ENCODE measurements at regions not wholly inside any gene's neighbourhood (a gene's known extent, or its start where the extent isn't known, plus 50 kb on each side); places are given as distances from the start of the nearest gene placed in this dataset.

DNA sequence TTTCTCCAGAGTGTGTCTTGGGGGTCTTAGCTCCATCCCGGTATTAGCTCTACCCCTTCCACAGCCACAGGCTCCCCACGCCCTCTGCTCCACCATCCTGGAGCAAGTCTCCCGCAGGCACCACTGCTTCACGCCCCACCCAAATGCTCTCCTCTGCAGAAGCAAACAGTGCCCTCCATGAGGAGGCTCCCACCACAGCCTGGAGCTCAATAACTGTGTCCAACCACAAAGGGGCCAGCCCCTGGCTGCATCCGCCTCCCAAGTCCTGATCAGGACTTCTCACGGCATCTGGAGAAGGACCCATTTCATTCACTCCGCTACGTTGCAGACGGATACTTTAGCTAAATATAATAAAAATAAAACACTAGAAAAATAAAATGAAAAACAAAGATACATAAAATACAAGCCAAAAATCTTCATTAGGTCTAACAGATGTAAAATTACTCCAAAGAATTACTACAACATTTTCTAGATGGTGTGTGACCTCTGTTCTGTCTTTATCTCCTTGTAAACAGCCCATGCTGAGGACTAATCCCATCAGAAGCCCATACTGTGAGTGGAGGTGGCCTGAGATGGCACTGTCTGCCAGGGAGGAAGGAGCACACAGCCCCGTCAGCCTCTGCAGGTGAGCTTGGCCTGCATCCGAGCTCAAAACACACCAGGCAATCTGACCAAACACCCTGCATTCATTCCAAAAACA, 210.8 kb upstream of the RAB6C start:
- Histone ChIP-seq H3K4me3 (ENCODE audit: insufficient read depth, low read depth, low read length, poor library complexity, severe bottlenecking) (no peak overlapping the region), H3K27ac (ENCODE audit: insufficient read depth, low read length, poor library complexity, severe bottlenecking) (no peak overlapping the region), H3K36me3 (ENCODE audit: control insufficient read depth, insufficient read depth, low read length) (no peaks in the 10 kb centered on the region), H3K4me1 (ENCODE audit: control insufficient read depth, insufficient read depth, low read length, poor library complexity, severe bottlenecking) (no peaks in the 10 kb centered on the region), H3K27me3 (replicated peaks; ENCODE audit: control insufficient read depth, insufficient read depth, low read length, poor library complexity, severe bottlenecking) (no peaks in the 10 kb centered on the region), H3K9me3 (ENCODE audit: control insufficient read depth, low read length) (no peaks in the 10 kb centered on the region)
- no peak for DNase-seq

DNA sequence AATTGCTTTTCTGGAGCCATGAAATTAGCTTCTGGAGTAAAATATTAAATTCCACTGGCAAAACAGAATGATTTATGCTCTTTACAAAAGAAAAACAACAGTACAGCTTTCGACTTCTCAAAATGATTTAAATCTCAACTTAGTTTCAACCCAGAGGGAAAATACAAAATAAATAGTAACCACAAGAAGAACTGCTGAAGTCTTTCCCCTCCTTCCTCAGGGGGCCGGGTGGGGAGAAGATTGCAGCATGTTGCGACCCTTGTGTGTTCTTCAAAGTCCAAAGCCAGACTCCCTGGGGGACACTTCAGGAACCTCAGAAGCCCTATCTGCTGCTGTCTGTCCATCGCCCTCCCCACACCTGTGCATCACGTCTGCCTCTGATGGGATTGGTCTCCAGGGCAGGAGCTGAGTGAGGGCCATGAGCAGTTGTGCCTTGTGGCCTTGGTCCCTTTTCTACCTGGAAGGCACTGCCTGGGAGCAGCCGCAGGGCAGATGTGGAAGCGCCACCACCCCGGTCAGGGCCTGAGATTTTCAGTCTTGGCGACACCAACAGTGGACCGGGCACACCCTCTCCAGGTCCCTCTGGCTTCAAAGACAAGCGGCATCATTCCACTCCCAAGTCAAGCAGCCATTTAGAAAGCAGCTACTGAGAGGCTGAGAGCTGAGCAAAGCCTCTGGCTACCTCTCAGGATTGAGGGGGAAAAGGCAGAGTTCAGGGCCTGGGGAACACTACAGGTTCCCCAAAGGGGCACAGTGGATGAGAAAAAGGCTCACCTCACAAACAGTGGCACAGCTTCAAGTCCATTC, 210.1 kb upstream of the RAB6C start:
- Histone ChIP-seq H3K9me3 (ENCODE audit: control insufficient read depth, low read length) (no peaks in the 10 kb centered on the region), H3K27me3 (replicated peaks; ENCODE audit: control insufficient read depth, insufficient read depth, low read length, poor library complexity, severe bottlenecking) (no peaks in the 10 kb centered on the region), H3K36me3 (ENCODE audit: control insufficient read depth, insufficient read depth, low read length) (no peaks in the 10 kb centered on the region), H3K4me3 (ENCODE audit: insufficient read depth, low read depth, low read length, poor library complexity, severe bottlenecking) (no peak overlapping the region), H3K4me1 (ENCODE audit: control insufficient read depth, insufficient read depth, low read length, poor library complexity, severe bottlenecking) (no peaks in the 10 kb centered on the region), H3K27ac (ENCODE audit: insufficient read depth, low read length, poor library complexity, severe bottlenecking) (no peak overlapping the region)
- DNase-seq, result no peak

DNA sequence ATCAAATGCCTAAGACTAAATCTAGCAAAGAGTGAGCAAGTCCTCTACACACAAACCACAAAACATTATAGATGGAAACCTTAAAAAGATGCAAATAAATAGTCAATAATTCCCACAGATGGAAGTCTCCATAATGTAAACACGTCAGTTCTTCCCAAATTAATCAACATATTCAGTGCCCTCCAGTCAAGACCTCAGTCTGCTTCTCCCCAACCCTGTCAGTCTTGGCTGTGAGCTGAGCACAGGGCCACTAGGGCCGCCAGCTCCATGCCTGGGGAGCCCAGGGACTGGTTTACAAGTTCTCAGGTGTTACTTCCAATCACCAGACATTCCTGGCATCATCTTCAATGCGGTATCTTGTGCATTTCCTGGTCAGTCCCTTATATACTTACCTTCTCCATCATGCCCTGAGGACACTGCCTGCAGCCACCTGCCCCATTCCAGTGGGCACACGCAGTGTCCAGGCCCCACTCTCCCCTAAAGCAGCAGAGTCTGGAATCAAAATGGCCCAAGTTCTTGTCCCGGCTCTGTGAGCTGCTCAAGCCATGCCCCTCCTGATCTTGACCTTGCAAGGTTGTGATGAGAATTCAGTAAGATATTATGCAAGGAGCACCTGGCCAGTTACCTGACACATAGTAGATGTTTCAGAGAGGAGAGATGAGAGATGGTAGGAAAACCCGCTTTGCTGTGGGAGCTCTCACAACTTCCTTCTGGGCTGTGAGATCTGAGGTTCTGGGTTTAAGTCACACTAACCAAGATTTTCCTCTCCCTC, 207.9 kb upstream of the RAB6C start:
- no peaks in the 10 kb centered on the region for H3K9me3 ChIP-seq (ENCODE audit: control insufficient read depth, low read length)
- H3K4me1 ChIP-seq (ENCODE audit: control insufficient read depth, insufficient read depth, low read length, poor library complexity, severe bottlenecking), result no peaks in the 10 kb centered on the region
- no peak overlapping the region for H3K4me3 ChIP-seq (ENCODE audit: insufficient read depth, low read depth, low read length, poor library complexity, severe bottlenecking)
- H3K27ac ChIP-seq (ENCODE audit: insufficient read depth, low read length, poor library complexity, severe bottlenecking), result no peak overlapping the region
- no peak for DNase-seq
- H3K36me3 ChIP-seq (ENCODE audit: control insufficient read depth, insufficient read depth, low read length), result no peaks in the 10 kb centered on the region
- H3K27me3 ChIP-seq (replicated peaks; ENCODE audit: control insufficient read depth, insufficient read depth, low read length, poor library complexity, severe bottlenecking), result no peaks in the 10 kb centered on the region

DNA sequence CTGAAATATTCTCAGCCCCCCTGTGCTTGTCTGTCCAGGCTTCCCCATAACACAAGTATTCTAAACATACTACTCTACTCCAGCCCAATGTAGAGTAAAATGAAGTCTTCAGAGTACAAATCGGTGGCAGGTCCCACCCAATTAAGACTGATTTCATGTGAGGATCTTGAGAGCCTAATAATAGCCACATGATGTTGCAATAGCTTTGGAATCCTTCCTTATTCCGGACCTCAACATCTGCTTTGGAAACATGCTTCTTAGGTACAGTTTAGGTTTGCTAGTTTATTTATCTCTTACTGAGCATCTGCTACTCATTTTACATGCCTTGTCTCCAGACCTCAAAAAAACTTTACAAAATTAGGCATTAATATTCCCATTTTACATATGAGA, 207.3 kb upstream of the RAB6C start:
- Histone ChIP-seq H3K4me1 (ENCODE audit: control insufficient read depth, insufficient read depth, low read length, poor library complexity, severe bottlenecking) (no peaks in the 10 kb centered on the region), H3K36me3 (ENCODE audit: control insufficient read depth, insufficient read depth, low read length) (no peaks in the 10 kb centered on the region), H3K4me3 (ENCODE audit: insufficient read depth, low read depth, low read length, poor library complexity, severe bottlenecking) (no peak overlapping the region), H3K27ac (ENCODE audit: insufficient read depth, low read length, poor library complexity, severe bottlenecking) (no peak overlapping the region), H3K27me3 (replicated peaks; ENCODE audit: control insufficient read depth, insufficient read depth, low read length, poor library complexity, severe bottlenecking) (no peaks in the 10 kb centered on the region), H3K9me3 (ENCODE audit: control insufficient read depth, low read length) (no peaks in the 10 kb centered on the region)
- DNase-seq, result no peak

DNA sequence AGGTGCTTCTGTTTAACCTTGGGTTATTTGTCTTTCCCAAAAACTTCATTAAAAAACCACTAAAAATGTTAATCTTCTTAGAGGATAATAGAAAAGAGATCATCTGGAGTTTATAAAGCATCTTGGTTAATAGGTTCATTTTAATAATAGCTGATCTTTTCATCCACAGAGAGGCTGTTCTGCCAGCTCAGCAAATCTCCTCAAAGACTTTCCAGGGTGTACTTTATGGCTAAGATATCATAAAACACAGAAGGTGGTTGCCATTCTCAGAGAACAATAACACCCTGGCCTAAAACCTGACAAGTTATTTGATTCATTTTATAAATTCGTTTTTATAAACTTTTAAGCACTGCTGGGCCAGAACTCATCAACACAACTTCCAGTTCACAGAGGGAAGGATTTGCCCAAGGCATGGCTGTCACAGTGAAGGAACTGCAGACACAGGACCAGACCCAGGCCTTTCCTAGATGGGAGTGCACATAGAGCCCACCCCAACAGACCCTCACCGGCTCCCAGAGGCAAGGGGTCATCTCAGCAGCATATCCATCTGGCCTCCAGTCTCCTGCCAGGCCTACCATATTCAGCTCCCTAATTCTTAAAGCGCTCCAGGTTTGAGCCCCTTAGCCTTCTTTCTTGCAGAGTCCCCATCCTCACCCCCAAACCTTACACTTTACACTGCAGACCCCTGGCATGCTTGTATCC, 203.4 kb upstream of the RAB6C start:
- Histone ChIP-seq H3K36me3 (ENCODE audit: control insufficient read depth, insufficient read depth, low read length) (no peaks in the 10 kb centered on the region), H3K4me3 (ENCODE audit: insufficient read depth, low read depth, low read length, poor library complexity, severe bottlenecking) (no peak overlapping the region), H3K9me3 (ENCODE audit: control insufficient read depth, low read length) (no peaks in the 10 kb centered on the region), H3K27me3 (replicated peaks; ENCODE audit: control insufficient read depth, insufficient read depth, low read length, poor library complexity, severe bottlenecking) (no peaks in the 10 kb centered on the region), H3K27ac (ENCODE audit: insufficient read depth, low read length, poor library complexity, severe bottlenecking) (no peak overlapping the region), H3K4me1 (ENCODE audit: control insufficient read depth, insufficient read depth, low read length, poor library complexity, severe bottlenecking) (no peaks in the 10 kb centered on the region)
- no peak for DNase-seq

DNA sequence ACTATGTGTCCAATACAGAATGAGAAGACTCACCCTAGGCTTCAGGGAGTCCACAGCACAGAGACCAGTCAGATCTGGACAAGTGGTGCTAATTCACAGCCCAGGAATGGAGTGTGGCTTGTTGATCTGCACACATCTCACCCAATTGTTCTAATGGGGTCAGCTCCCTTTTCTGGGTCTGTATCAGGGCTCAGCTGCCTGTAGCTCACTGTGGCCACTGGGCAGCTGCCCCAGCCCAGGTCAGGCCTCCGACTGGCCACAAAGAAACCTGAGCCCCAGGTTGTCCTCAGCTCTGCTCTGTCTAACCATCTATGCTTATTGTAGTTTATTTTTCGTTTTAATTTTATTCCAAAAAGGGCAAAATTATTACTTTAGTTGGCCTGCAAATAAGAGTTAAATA, 202.3 kb upstream of the RAB6C start:
- Histone ChIP-seq H3K27ac (ENCODE audit: insufficient read depth, low read length, poor library complexity, severe bottlenecking) (no peak overlapping the region), H3K36me3 (ENCODE audit: control insufficient read depth, insufficient read depth, low read length) (no peaks in the 10 kb centered on the region), H3K9me3 (ENCODE audit: control insufficient read depth, low read length) (no peaks in the 10 kb centered on the region), H3K4me3 (ENCODE audit: insufficient read depth, low read depth, low read length, poor library complexity, severe bottlenecking) (no peak overlapping the region), H3K27me3 (replicated peaks; ENCODE audit: control insufficient read depth, insufficient read depth, low read length, poor library complexity, severe bottlenecking) (no peaks in the 10 kb centered on the region), H3K4me1 (ENCODE audit: control insufficient read depth, insufficient read depth, low read length, poor library complexity, severe bottlenecking) (no peaks in the 10 kb centered on the region)
- no peak for DNase-seq

DNA sequence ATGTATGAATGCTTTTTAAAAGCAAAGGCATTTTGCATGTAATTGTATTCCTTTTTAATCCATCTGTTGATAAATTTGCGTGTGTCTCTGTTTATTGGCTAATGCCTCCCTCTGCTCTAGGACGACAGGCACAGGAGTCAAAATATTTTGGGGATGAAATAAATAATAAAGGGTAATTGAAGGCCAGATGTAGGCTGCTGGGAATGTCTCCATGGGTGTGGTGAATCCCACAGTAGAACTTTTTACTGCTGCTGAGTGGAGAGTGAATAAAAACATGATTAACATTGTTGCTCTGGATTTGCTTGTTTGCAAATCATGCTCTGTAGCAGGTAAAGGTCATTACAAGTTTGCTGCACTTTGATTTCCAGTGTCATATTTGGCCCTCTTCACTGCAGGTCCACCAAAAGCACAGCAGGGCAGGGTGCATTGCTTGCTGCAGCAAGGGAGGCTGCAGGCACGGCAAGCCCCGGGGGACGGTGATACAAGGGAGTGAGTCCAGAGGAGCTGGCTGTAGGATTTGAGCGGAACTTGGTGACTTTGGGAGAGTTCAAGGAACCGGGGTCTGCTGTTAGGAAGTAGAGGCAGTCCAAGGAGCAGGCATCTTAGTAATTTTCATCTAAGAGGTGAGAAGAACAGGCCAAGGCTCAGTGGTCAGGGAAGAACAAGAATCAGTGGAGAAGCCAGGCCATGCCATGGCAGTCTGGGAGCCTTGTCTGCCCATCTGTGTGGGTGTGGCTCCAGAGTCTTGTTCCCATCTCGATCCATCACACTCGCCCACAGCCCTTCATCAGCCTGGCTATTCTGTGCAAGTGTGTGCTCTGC, 201.5 kb upstream of the RAB6C start:
- H3K4me3 ChIP-seq (ENCODE audit: insufficient read depth, low read depth, low read length, poor library complexity, severe bottlenecking), result no peak overlapping the region
- no peaks in the 10 kb centered on the region for H3K4me1 ChIP-seq (ENCODE audit: control insufficient read depth, insufficient read depth, low read length, poor library complexity, severe bottlenecking)
- no peak overlapping the region for H3K27ac ChIP-seq (ENCODE audit: insufficient read depth, low read length, poor library complexity, severe bottlenecking)
- H3K9me3 ChIP-seq (ENCODE audit: control insufficient read depth, low read length), result no peaks in the 10 kb centered on the region
- no peaks in the 10 kb centered on the region for H3K27me3 ChIP-seq (replicated peaks; ENCODE audit: control insufficient read depth, insufficient read depth, low read length, poor library complexity, severe bottlenecking)
- DNase-seq, result no peak
- H3K36me3 ChIP-seq (ENCODE audit: control insufficient read depth, insufficient read depth, low read length), result no peaks in the 10 kb centered on the region

DNA sequence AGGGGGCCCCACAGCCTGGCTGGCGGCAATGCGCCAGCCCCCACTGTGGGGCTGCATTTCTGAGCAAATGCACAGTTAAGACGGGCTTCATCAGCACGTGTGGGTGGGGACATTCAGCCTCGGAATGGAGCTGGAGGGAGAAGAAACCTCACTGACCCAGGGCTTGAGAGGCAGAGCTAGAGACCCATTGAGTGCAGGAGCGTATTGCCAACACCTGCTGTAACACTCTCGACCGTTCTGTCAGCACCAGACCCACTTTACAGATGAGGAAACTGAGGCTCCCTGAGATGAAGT, 200.9 kb upstream of the RAB6C start:
- no peaks in the 10 kb centered on the region for H3K36me3 ChIP-seq (ENCODE audit: control insufficient read depth, insufficient read depth, low read length)
- no peak overlapping the region for H3K4me3 ChIP-seq (ENCODE audit: insufficient read depth, low read depth, low read length, poor library complexity, severe bottlenecking)
- no peaks in the 10 kb centered on the region for H3K4me1 ChIP-seq (ENCODE audit: control insufficient read depth, insufficient read depth, low read length, poor library complexity, severe bottlenecking)
- no peak for DNase-seq
- H3K9me3 ChIP-seq (ENCODE audit: control insufficient read depth, low read length), result no peaks in the 10 kb centered on the region
- H3K27ac ChIP-seq (ENCODE audit: insufficient read depth, low read length, poor library complexity, severe bottlenecking), result no peak overlapping the region
- H3K27me3 ChIP-seq (replicated peaks; ENCODE audit: control insufficient read depth, insufficient read depth, low read length, poor library complexity, severe bottlenecking), result no peaks in the 10 kb centered on the region

DNA sequence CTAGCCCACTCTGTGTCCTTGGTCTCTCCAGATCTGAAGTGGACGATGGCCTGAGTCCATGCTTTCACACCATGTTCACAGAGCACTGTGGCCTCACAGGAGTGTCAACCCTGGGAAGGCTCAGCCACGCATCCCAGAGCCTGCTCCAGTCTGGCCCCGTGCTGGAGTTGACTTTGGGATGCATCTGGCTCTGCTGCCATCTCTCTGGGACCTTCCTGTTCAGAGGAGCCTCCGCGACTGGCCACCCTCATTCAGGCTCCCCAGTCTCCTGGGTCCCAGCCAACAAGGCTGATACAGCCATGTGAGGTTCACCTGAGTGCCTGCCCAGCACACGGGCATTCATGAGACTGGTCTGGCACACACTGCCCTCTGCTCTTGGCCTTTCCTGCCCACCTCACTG, 199.7 kb upstream of the RAB6C start:
- H3K4me1 ChIP-seq (ENCODE audit: control insufficient read depth, insufficient read depth, low read length, poor library complexity, severe bottlenecking), result no peaks in the 10 kb centered on the region
- no peak overlapping the region for H3K4me3 ChIP-seq (ENCODE audit: insufficient read depth, low read depth, low read length, poor library complexity, severe bottlenecking)
- no peak overlapping the region for H3K27ac ChIP-seq (ENCODE audit: insufficient read depth, low read length, poor library complexity, severe bottlenecking)
- DNase-seq, result no peak
- no peaks in the 10 kb centered on the region for H3K9me3 ChIP-seq (ENCODE audit: control insufficient read depth, low read length)
- H3K36me3 ChIP-seq (ENCODE audit: control insufficient read depth, insufficient read depth, low read length), result no peaks in the 10 kb centered on the region
- H3K27me3 ChIP-seq (replicated peaks; ENCODE audit: control insufficient read depth, insufficient read depth, low read length, poor library complexity, severe bottlenecking), result no peaks in the 10 kb centered on the region
